H1 (cell line): ENCODE measurements at regions not wholly inside any gene's neighbourhood (a gene's known extent, or its start where the extent isn't known, plus 50 kb on each side); places are given as distances from the start of the nearest gene placed in this dataset.

Experiments
- CTCF ChIA-PET: fragments of 300-600 bp; sonication (Branson Sonifier 250); formaldehyde crosslinking; loops from one replicate; lab custom pipeline; 2021; ENCODE audit not compliant: partially characterized antibody; lab: Charles Lee
- POLR2A ChIA-PET: fragments of 300-600 bp; sonication (Branson Sonifier 250); formaldehyde crosslinking; loops from one replicate; lab custom pipeline; 2021; ENCODE audit warnings: inconsistent platforms; ENCODE audit not compliant: partially characterized antibody; lab: Charles Lee
- DNase-seq, 2 experiments: peaks; one replicate each; pipeline versions ENCODE4 v3.0.0 to v3.0.0-alpha.2; 2010 to 2022; ENCODE audit warnings: low spot score in 2 of 2, low read depth in 1 of 2, mixed read lengths in 1 of 2
- FAIRE-seq: peaks from 2 replicates; lab custom pipeline; 2011; peaks lifted over from hg19 to GRCh38; lab: Jason Lieb, UNC
- H2AFZ ChIP-seq: 2 replicates; pipeline ENCODE4 v1.8.1; 2012; ENCODE audit warnings: low read length, inconsistent platforms
- H2AK5ac ChIP-seq: 2 replicates; pipeline ENCODE4 v1.6.1; 2013; ENCODE audit warnings: low read depth, low read length
- H2BK120ac ChIP-seq: replicated peaks from 2 replicates; pipeline ENCODE3; 2013; ENCODE audit warnings: low read depth, low read length, inconsistent platforms
- H2BK12ac ChIP-seq: 2 replicates; pipeline ENCODE4 v1.6.1; 2013; ENCODE audit warnings: low read depth, low read length
- H2BK15ac ChIP-seq: 2 replicates; pipeline ENCODE4 v1.6.1; 2013; ENCODE audit warnings: low read length
- H2BK20ac ChIP-seq: 2 replicates; pipeline ENCODE4 v1.6.1; 2013; ENCODE audit warnings: low read length
- H2BK5ac ChIP-seq: 2 replicates; pipeline ENCODE4 v1.6.1; 2013; ENCODE audit warnings: low read depth, low read length
- H3K14ac ChIP-seq: 2 replicates; pipeline ENCODE4 v1.6.1; 2013; ENCODE audit warnings: inconsistent platforms; ENCODE audit not compliant: insufficient read length
- H3K18ac ChIP-seq: 2 replicates; pipeline ENCODE4 v1.6.1; 2013; ENCODE audit warnings: low read length; ENCODE audit errors: extremely low read depth
- H3K23ac ChIP-seq: 2 replicates; pipeline ENCODE4 v1.6.1; 2013; ENCODE audit warnings: inconsistent platforms; ENCODE audit not compliant: insufficient read length
- H3K23me2 ChIP-seq: 2 replicates; pipeline ENCODE4 v1.6.1; 2013; ENCODE audit warnings: low read depth, low read length
- H3K27ac ChIP-seq: 2 replicates; pipeline ENCODE4 v1.6.1; 2011; ENCODE audit warnings: low read depth, low read length, inconsistent platforms
- H3K27me3 ChIP-seq, 4 experiments: replicated peaks in 1 of 4; 1 replicate in 1 of 4; 2 replicates in 3 of 4; pipeline versions ENCODE4 v1.6.1 to v1.8.1; 2011 to 2013; ENCODE audit warnings: low read length in 3 of 4, mild to moderate bottlenecking in 3 of 4, inconsistent platforms in 2 of 4, mixed read lengths in 2 of 4, moderate library complexity in 1 of 4; ENCODE audit not compliant: control insufficient read depth in 3 of 4, insufficient read depth in 3 of 4; ENCODE audit errors: extremely low read depth in 1 of 4
- H3K36me3 ChIP-seq, 4 experiments: 2 replicates each; pipeline versions ENCODE4 v1.6.1 to v1.8.1; 2011 to 2013; ENCODE audit warnings: mild to moderate bottlenecking in 4 of 4, low read length in 3 of 4, moderate library complexity in 2 of 4, control low read depth in 1 of 4, inconsistent platforms in 1 of 4; ENCODE audit not compliant: insufficient read depth in 4 of 4, control insufficient read depth in 2 of 4
- H3K4ac ChIP-seq: replicated peaks from 2 replicates; pipeline ENCODE3; 2013; ENCODE audit warnings: low read length, low read depth, mixed read lengths, inconsistent platforms; ENCODE audit not compliant: insufficient read length
- H3K4me1 ChIP-seq, 4 experiments: replicated peaks in 1 of 4; 1 replicate in 1 of 4; 2 replicates in 3 of 4; pipeline versions ENCODE4 v1.6.1 to v1.8.1; 2011 to 2013; ENCODE audit warnings: low read length in 3 of 4, inconsistent platforms in 2 of 4, mixed read lengths in 1 of 4; ENCODE audit not compliant: insufficient read depth in 4 of 4, control insufficient read depth in 3 of 4
- H3K4me2 ChIP-seq, 2 experiments: 2 replicates each; pipeline versions ENCODE4 v1.6.1 to v1.8.1; 2011 to 2013; ENCODE audit warnings: low read depth in 2 of 2, low read length in 2 of 2, control low read depth in 1 of 2, inconsistent platforms in 1 of 2, mild to moderate bottlenecking in 1 of 2; ENCODE audit not compliant: insufficient read depth in 1 of 2
- H3K4me3 ChIP-seq, 4 experiments: fragments of 200-600, 300-600 bp in 1 of 4; sonication (generic), shearing (Covaris generic), sonication (Bioruptor Twin) in 1 of 4; 2 replicates each; pipeline versions ENCODE4 v1.5.1 to v1.8.1; 2011 to 2016; ENCODE audit warnings: low read length in 4 of 4, low read depth in 3 of 4, control low read depth in 2 of 4, inconsistent platforms in 2 of 4, mild to moderate bottlenecking in 2 of 4, mixed read lengths in 1 of 4, moderate library complexity in 1 of 4; ENCODE audit not compliant: insufficient read depth in 2 of 4; ENCODE audit errors: extremely low read depth in 1 of 4
- H3K56ac ChIP-seq: replicated peaks from 2 replicates; pipeline ENCODE3; 2013; ENCODE audit warnings: low read depth, mild to moderate bottlenecking, mixed read lengths, low read length, inconsistent platforms; ENCODE audit not compliant: insufficient read length
- H3K79me1 ChIP-seq: 2 replicates; pipeline ENCODE4 v1.6.1; 2013; ENCODE audit warnings: low read depth, low read length, control low read depth
- H3K79me2 ChIP-seq, 2 experiments: 2 replicates each; pipeline versions ENCODE4 v1.6.1 to v1.8.1; 2012 to 2013; ENCODE audit warnings: low read length in 2 of 2, mild to moderate bottlenecking in 2 of 2, inconsistent platforms in 1 of 2; ENCODE audit not compliant: insufficient read depth in 2 of 2, control insufficient read depth in 1 of 2
- H3K9ac ChIP-seq, 4 experiments: replicated peaks in 1 of 4; 1 replicate in 1 of 4; 2 replicates in 3 of 4; pipeline versions ENCODE4 v1.6.1 to v1.8.1; 2011 to 2013; ENCODE audit warnings: low read depth in 3 of 4, low read length in 3 of 4, control low read depth in 2 of 4, mild to moderate bottlenecking in 2 of 4, moderate library complexity in 2 of 4, inconsistent platforms in 1 of 4; ENCODE audit errors: extremely low read depth in 1 of 4
- H3K9me3 ChIP-seq, 2 experiments: 2 replicates each; pipeline versions ENCODE4 v1.6.1 to v1.8.1; 2012 to 2013; ENCODE audit warnings: mild to moderate bottlenecking in 2 of 2, moderate library complexity in 2 of 2, control low read depth in 1 of 2, inconsistent platforms in 1 of 2, low read depth in 1 of 2, low read length in 1 of 2, mixed read lengths in 1 of 2; ENCODE audit not compliant: insufficient read depth in 2 of 2
- H4K20me1 ChIP-seq, 2 experiments: replicated peaks in 1 of 2; 2 replicates each; pipeline versions ENCODE3 to v1.8.1; 2011 to 2013; ENCODE audit warnings: inconsistent platforms in 2 of 2, low read length in 2 of 2, mild to moderate bottlenecking in 1 of 2; ENCODE audit not compliant: insufficient read depth in 2 of 2, control insufficient read depth in 1 of 2
- H4K5ac ChIP-seq: 2 replicates; pipeline ENCODE4 v1.6.1; 2013; ENCODE audit warnings: low read length, low read depth, mixed read lengths, inconsistent platforms; ENCODE audit not compliant: insufficient read length
- H4K8ac ChIP-seq: 2 replicates; pipeline ENCODE4 v1.8.0; 2013; ENCODE audit warnings: mild to moderate bottlenecking, moderate library complexity, low read length, inconsistent platforms; ENCODE audit not compliant: insufficient read depth; ENCODE audit errors: extremely low read depth
- H4K91ac ChIP-seq: replicated peaks from 2 replicates; pipeline ENCODE3; 2013; ENCODE audit warnings: low read length, mixed read lengths, inconsistent platforms; ENCODE audit not compliant: insufficient read length
- BACH1 ChIP-seq: IDR thresholded peaks from 2 replicates; pipeline ENCODE4 v1.6.1; 2012; ENCODE audit warnings: low read length, improper control_type of control experiment
- BCL11A ChIP-seq, 2 experiments: IDR thresholded peaks; one replicate each; pipeline ENCODE4 v1.6.1; 2011; ENCODE audit warnings: low read depth in 2 of 2, low read length in 2 of 2, mild to moderate bottlenecking in 2 of 2
- CBX5 ChIP-seq: fragments of 300-800, 300-1000 bp; sonication (generic); IDR thresholded peaks from 2 replicates; pipeline ENCODE4 v1.7.1; 2016; ENCODE audit warnings: antibody characterized with exemption, low read length, low read depth
- CREB1 ChIP-seq: IDR thresholded peaks from 2 replicates; pipeline ENCODE4 v1.6.1; 2012; ENCODE audit warnings: inconsistent platforms
- GABPA ChIP-seq: IDR thresholded peaks from 2 replicates; pipeline ENCODE4 v1.6.1; 2011; ENCODE audit warnings: mild to moderate bottlenecking, low read length, moderate library complexity, borderline replicate concordance; ENCODE audit not compliant: insufficient read depth
- JUN ChIP-seq: IDR thresholded peaks from 2 replicates; pipeline ENCODE4 v1.6.1; 2011; ENCODE audit warnings: low read depth, mild to moderate bottlenecking, improper control_type of control experiment, low read length
- RFX5 ChIP-seq: IDR thresholded peaks from 2 replicates; pipeline ENCODE4 v1.6.1; 2011; ENCODE audit warnings: low read depth, low read length, improper control_type of control experiment, borderline replicate concordance
- RXRA ChIP-seq: IDR thresholded peaks from 2 replicates; pipeline ENCODE4 v1.6.1; 2011; ENCODE audit warnings: low read depth, mild to moderate bottlenecking, low read length, moderate library complexity; ENCODE audit not compliant: insufficient read depth
- SIRT6 ChIP-seq: IDR thresholded peaks from one replicate; pipeline ENCODE4 v1.7.1; 2012; ENCODE audit warnings: low read length, inconsistent platforms
- SP2 ChIP-seq: IDR thresholded peaks from 2 replicates; pipeline ENCODE4 v1.6.1; 2012; ENCODE audit warnings: mild to moderate bottlenecking, low read length, inconsistent platforms
- SUZ12 ChIP-seq: fragments of 200-600 bp; sonication (generic); IDR thresholded peaks from 2 replicates; pipeline ENCODE4 v1.6.1; 2012; ENCODE audit warnings: mild to moderate bottlenecking, inconsistent platforms, low read length, moderate library complexity, mixed read lengths
- TAF7 ChIP-seq: optimal IDR thresholded peaks from 2 replicates; pipeline ENCODE3; 2011; ENCODE audit warnings: low read depth, mild to moderate bottlenecking, inconsistent platforms, low read length, moderate library complexity, borderline replicate concordance
- WGBS, 2 experiments: shearing (Covaris generic) in 1 of 2; methylation state at CpG; one replicate each; pipeline versions ENCODE4 v1.1.6 to v1.1.7; 2013 to 2015; ENCODE audit warnings: low lambda C conversion rate in 2 of 2, mixed read lengths in 2 of 2, inconsistent platforms in 1 of 2, low coverage in 1 of 2, missing lambda C conversion rate in 1 of 2; ENCODE audit not compliant: insufficient replicate concordance in 2 of 2, insufficient coverage in 1 of 2, insufficient read length in 1 of 2; ENCODE audit errors: extremely low coverage in 1 of 2, missing lambda C conversion rate in 1 of 2; 5-methylcytosine and 5-hydroxymethylcytosine counted together
- TF ChIP-seq, protein P1 (sequence below): IDR thresholded peaks from 2 replicates; pipeline ENCODE4 v1.6.1; 2012; ENCODE audit warnings: low read length, inconsistent platforms
- TF ChIP-seq, protein P2 (sequence below): IDR thresholded peaks from 2 replicates; pipeline ENCODE4 v1.6.1; 2012; ENCODE audit warnings: inconsistent platforms

DNA sequence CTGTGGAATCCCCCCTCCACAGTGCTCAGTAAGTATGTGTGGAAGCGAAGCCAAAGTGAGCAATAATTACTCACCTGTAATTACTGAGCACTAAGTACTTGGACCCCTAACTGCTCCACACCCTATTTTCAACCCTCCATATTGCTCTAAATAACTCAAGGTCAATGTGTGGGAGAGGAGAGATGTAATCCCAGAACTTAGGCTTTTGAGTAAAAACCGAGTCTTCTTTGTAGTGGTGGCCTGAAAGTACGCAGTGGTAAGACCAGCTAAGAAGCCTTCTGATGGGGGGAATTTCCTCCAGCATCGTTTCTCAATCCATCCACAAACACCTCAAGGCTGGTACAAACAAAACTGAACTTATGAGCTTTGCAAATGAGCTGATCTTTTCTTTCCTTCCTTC lies 551.6 kb downstream of the ZEB2 start:
- H2AK5ac ChIP-seq = no peak overlapping the region
- no peak for FAIRE-seq
- DNase-seq = no peak
- no peak overlapping the region for H2BK120ac ChIP-seq
- ChIA-PET POLR2A (no interaction called here), CTCF (no interaction called here)
- no peak overlapping the region for H2BK15ac ChIP-seq
- H3K56ac ChIP-seq = no peak overlapping the region
- H4K8ac ChIP-seq = no peak overlapping the region
- no peak overlapping the region for H3K14ac ChIP-seq
- no peaks in the 10 kb centered on the region for H3K4me1 ChIP-seq
- H2BK20ac ChIP-seq = no peak overlapping the region
- no peak overlapping the region for H2AFZ ChIP-seq
- H3K27ac ChIP-seq = no peak overlapping the region
- no peaks in the 10 kb centered on the region for H4K20me1 ChIP-seq
- H2BK12ac ChIP-seq = no peak overlapping the region
- no peaks in the 10 kb centered on the region for H3K79me1 ChIP-seq
- no peaks in the 10 kb centered on the region for H3K36me3 ChIP-seq
- H4K91ac ChIP-seq = no peak overlapping the region
- H3K4me3 ChIP-seq = no peak overlapping the region
- H3K4ac ChIP-seq = no peak overlapping the region
- H3K9me3 ChIP-seq = no peaks in the 10 kb centered on the region
- no peak overlapping the region for H2BK5ac ChIP-seq
- no peaks in the 10 kb centered on the region for H3K27me3 ChIP-seq
- H3K23ac ChIP-seq = no peak overlapping the region
- no peaks in the 10 kb centered on the region for H3K79me2 ChIP-seq
- H3K18ac ChIP-seq = no peak overlapping the region
- 89% methylated on average over 4 of the region's 4 CpGs; no CpG with 5 or more reads in 1 of the 2 experiments for WGBS, 2 experiments
- no peaks in the 10 kb centered on the region for H3K23me2 ChIP-seq
- H4K5ac ChIP-seq = no peak overlapping the region
- no peak overlapping the region for H3K4me2 ChIP-seq
- no peak overlapping the region for H3K9ac ChIP-seq
- TF ChIP-seq SIRT6 = no peak
- no peak for TF ChIP-seq SP2
- TF ChIP-seq BCL11A (IDR thresholded peaks at IDR 0.05; ENCODE audit: low read depth in 2 of 2, low read length in 2 of 2) = no peak
- TF ChIP-seq, protein P1, sequence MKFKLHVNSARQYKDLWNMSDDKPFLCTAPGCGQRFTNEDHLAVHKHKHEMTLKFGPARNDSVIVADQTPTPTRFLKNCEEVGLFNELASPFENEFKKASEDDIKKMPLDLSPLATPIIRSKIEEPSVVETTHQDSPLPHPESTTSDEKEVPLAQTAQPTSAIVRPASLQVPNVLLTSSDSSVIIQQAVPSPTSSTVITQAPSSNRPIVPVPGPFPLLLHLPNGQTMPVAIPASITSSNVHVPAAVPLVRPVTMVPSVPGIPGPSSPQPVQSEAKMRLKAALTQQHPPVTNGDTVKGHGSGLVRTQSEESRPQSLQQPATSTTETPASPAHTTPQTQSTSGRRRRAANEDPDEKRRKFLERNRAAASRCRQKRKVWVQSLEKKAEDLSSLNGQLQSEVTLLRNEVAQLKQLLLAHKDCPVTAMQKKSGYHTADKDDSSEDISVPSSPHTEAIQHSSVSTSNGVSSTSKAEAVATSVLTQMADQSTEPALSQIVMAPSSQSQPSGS = no peak
- no peak for TF ChIP-seq RFX5
- TF ChIP-seq RXRA = no peak
- no peak for TF ChIP-seq CREB1
- TF ChIP-seq CBX5 = no peak
- TF ChIP-seq TAF7 = no peak
- TF ChIP-seq GABPA = no peak
- no peak for TF ChIP-seq SUZ12
- TF ChIP-seq JUN = no peak
- TF ChIP-seq, protein P2, sequence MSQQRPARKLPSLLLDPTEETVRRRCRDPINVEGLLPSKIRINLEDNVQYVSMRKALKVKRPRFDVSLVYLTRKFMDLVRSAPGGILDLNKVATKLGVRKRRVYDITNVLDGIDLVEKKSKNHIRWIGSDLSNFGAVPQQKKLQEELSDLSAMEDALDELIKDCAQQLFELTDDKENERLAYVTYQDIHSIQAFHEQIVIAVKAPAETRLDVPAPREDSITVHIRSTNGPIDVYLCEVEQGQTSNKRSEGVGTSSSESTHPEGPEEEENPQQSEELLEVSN = no peak
- no peak for TF ChIP-seq BACH1
